GM12864 (cell line): ENCODE measurements at regions not wholly inside any gene's neighbourhood (a gene's known extent, or its start where the extent isn't known, plus 50 kb on each side); places are given as distances from the start of the nearest gene placed in this dataset.

Experiments used
- DNase-seq: peaks from one replicate; pipeline ENCODE4 v3.0.0-alpha.2; 2011; ENCODE audit warnings: low read depth
- H3K4me3 ChIP-seq: 2 replicates; pipeline ENCODE4 v1.5.1; 2011; ENCODE audit warnings: mild to moderate bottlenecking, low read depth, low read length, control low read depth
- TF ChIP-seq, protein P1 (sequence below): IDR thresholded peaks from 2 replicates; pipeline ENCODE4 v1.5.1; 2011; ENCODE audit warnings: low read depth, mild to moderate bottlenecking, moderate library complexity, low read length, control low read depth, inconsistent platforms; ENCODE audit errors: missing control alignments

DNA sequence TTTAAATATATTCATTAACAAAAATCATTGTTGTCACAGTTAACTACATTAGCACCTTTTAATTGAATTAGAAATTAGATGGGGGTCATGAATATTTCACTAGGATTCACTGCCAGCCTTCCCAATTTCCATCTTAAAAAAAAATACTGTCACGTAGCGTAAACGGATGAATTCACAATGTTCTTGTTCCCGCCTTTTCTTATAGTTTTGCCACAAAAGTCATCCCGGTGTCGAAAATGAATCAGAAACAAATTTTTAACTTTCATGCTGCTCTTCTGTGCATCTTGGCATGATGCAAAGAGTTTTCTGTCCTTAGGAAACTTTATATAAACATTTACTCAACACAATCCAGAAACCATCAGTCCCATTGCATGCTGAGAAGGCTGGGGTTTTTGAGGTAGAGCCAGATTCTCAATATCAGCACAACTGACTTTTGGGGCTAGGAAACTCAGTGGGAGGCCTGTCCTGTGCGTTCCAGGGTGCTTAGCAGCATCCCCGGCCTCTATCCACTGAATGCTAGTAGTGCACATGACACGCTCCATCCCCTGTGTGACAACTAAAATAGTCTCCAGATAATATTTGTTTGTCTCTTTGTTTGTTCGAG is 252.9 kb upstream of the XYLT1 start:
- no peak overlapping the region for H3K4me3 ChIP-seq
- TF ChIP-seq, protein P1, sequence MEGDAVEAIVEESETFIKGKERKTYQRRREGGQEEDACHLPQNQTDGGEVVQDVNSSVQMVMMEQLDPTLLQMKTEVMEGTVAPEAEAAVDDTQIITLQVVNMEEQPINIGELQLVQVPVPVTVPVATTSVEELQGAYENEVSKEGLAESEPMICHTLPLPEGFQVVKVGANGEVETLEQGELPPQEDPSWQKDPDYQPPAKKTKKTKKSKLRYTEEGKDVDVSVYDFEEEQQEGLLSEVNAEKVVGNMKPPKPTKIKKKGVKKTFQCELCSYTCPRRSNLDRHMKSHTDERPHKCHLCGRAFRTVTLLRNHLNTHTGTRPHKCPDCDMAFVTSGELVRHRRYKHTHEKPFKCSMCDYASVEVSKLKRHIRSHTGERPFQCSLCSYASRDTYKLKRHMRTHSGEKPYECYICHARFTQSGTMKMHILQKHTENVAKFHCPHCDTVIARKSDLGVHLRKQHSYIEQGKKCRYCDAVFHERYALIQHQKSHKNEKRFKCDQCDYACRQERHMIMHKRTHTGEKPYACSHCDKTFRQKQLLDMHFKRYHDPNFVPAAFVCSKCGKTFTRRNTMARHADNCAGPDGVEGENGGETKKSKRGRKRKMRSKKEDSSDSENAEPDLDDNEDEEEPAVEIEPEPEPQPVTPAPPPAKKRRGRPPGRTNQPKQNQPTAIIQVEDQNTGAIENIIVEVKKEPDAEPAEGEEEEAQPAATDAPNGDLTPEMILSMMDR, result no peak
- DNase-seq, result no peak

DNA sequence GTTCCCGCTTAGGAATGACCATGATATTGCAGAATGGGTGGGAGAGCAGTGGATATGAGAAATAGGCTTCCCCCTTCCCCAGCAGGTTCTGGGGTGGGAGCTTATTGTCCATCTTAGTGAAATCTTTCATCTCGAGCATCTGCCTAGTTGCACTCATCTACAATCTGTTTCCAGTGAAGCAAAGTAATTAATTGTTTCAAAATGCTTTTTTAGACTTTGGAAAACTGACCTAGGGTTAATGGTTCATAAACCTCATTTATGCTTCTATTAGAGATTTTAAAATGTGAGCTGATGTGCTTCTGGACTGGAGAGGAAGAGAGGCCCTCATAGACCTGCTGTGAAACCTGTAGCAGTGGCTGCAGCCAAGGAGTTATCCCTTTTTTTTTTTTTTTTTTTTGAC is 247.7 kb upstream of the XYLT1 start:
- DNase-seq, result no peak
- H3K4me3 ChIP-seq, result no peak overlapping the region
- TF ChIP-seq, protein P1, result no peak

GRCh38 chr16:17705847-17706246 is 235.1 kb upstream of the XYLT1 start:
- TF ChIP-seq, protein P1, result no peak

GRCh38 chr16:17696616-17697015 is 225.9 kb upstream of the XYLT1 start:
- DNase-seq, result no peak
- no peak overlapping the region for H3K4me3 ChIP-seq
- TF ChIP-seq, protein P1, result no peak

More at GRCh38 chr16:17705847-17706246, 235.1 kb upstream of the XYLT1 start:
- no peak for DNase-seq
- H3K4me3 ChIP-seq, result no peak overlapping the region

DNA sequence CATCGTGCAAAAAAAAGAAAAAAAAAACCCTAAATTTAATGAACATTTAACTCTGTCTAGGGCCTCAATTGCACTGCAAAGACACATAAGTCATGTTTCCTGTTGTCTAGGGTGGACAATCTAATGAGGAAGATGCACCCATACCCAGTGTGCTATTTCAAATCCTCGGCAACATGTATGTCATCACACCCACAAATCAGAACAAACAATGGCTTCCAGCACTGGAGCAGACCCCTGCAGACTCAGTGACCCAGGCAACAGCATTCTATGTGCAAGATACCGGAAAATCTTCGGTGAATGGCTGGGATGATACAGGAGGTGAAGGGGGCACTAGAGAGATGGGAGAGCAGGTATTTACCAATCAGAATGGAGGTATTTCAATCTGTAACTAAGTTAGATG is 221.7 kb upstream of the XYLT1 start:
- TF ChIP-seq, protein P1, result no peak

DNA sequence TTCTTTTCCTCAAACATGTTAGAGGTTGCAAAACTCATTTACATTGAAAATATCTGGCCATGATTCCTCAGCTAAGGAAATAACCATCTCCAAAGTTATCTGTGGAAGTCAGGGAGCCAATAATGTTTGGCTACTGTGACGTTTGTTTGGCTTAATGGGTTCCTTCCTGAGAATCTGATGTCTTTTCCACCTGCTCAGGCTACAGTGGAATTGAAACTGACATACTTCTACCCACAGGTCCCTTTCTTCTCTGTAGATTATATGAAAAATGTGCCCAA is 221.1 kb upstream of the XYLT1 start:
- TF ChIP-seq, protein P1, result no peak
- no peak for DNase-seq
- no peak overlapping the region for H3K4me3 ChIP-seq

More for the DNA sequence above, 221.7 kb upstream of the XYLT1 start:
- no peak overlapping the region for H3K4me3 ChIP-seq
- DNase-seq, result no peak

DNA sequence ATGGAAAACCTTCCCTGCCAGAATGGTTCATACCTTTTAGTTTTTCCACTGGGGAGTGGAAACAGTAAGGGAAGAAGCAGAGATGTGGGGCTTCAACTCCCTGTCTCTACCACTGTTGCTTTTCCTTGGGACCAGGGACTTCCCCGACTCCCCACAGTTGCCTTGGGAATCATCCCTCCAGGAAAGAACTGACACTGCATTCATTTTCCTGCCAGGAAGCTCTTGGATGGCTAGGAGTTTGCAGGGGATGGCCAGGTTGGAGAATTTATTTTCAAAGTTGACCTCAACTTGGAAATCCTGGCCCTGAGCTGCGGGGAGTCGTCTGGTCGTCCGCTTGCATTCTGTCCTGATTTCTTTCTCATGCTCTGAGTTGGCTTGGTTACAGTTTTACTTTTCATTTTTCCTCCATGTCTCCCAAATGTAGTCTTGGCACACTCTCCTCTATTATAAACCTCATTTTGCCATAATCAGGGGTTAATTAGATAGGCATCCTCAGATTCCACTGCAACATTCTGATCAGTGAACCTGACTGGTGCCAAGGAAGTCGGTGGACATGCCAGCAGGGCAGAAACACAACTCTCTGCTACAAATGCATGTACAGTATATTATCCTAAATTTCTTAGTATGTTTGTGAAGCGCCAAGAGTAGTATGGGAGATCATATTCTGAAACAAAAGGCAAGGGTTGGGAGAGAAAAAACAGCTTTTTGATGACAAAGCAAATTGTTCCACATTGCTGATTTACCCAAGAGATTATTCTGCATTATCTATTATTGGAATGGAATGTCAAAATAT is 220.5 kb upstream of the XYLT1 start:
- no peak overlapping the region for H3K4me3 ChIP-seq
- TF ChIP-seq, protein P1, result no peak
- DNase-seq, result no peak
